ENCODE measurements at regions not wholly inside any gene's neighbourhood (a gene's known extent, or its start where the extent isn't known, plus 50 kb on each side); places are given as distances from the start of the nearest gene placed in this dataset.

DNA sequence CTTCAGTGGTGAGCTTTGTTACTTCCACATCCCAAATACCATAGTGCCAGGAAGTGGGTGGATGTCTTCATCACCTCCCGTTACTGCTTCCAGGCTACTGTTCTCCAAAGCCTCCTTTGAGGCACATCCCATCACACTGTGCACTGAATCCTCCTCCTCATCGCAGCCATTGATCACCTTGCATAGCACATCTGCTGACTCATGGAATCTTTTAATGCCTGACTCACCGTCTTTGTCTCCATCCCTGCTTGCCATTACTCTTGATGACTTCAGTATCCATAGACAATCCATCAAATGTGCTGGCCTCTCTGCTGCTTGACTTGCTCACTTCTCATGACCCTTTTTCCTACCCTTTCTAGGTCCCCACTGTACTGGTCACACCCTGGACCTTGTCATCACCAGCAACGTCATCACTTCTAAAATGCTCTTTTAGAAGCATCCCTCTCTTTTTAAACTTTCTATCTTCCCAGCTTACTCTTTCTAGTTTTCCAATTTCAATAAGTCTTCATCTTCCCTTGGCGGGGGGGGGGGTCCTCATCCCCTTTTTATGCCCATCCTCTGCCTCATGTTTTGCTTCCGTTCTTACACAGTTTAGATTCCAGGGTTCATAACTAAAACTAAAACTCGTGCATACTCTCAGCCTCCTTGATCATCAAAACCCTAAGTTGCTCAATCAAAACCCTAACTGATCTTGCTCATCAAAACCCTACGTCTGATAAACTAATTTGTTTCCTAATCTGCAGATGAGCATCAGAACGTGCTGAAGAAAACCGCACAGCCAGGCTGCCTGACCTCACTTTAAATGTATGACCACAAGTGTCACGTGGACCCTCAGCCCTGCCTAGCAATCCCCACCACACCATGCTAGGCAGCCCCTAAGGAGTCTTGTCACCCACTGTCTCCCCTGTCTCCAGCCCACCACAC, 289.7 kb upstream of the ZFHX3 start:
- no peak for DNase-seq

GRCh38 chr16:73329358-73330286, 281.7 kb upstream of the ZFHX3 start:
- peak in 1 of 3 experiments; percentile 4 for DNase-seq

DNA sequence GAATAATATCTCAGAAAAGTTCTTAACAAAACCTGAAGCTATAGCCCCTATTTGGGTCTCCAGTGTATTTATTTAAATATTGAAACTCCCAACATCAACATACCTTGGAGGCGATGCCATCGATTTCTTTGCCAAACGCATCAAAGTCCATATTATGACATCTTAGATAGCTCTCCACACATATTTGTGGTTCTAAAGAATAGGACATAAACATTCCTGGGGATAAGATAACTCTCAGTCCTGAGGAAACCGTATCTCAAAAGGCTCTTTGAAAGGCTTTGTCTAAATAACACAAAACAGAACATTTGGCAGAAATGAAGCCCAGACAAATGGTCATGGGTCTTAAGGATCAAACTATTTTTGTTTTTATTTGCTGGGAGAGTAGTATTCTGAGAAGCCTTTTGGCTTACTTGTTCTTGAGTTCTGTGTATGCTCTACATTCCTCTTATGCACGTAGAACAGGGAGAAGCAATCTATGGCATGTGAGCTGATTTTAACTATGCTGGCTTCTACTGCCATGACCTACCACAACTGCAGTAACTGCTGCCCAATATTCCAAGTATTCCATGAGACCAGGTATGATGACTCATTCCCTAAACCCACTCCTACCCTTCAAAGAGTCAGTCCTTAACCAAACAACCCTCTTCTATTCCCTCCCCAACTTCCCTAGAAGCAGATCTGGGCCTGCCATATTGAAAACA, 279.0 kb upstream of the ZFHX3 start:
- DNase-seq = no peak

DNA sequence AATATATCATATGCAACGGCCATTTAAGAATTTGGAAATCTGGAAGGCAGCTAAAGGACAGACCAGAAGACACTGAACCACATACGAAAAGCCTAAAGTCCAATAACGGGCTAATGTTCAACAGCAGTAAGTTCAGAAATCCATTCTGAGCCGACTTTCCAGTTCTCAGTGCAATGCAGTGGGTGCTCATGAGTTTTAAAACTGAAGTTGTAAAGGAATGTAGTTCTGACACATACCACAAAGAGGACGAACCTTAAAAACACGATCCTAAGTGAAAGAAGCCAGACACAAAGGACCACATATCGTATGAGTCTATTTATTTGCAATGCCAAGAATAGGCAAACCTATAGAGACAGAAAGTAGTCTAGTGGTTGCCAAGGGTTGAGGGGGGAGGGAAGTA, 278.3 kb upstream of the ZFHX3 start:
- no peak for DNase-seq

DNA sequence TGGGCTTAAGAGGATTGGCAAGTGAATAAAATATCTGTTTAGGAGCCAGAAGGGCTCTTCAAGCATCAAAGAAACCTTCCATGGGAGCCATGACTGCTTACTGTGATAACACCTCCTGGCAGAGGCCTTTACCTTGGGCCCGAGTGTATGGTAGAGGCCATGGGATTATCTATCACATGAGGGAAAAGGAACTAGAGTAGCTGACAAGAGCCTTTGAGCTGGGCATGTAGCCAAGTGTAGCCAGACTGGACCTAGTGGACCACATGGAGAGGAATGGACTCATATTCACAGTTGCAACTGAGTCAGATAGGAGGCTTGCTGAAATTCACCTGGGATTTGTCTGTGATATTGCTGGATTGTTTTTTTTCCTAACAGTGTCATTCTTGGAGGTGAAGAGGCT, 276.0 kb upstream of the ZFHX3 start:
- DNase-seq = no peak

DNA sequence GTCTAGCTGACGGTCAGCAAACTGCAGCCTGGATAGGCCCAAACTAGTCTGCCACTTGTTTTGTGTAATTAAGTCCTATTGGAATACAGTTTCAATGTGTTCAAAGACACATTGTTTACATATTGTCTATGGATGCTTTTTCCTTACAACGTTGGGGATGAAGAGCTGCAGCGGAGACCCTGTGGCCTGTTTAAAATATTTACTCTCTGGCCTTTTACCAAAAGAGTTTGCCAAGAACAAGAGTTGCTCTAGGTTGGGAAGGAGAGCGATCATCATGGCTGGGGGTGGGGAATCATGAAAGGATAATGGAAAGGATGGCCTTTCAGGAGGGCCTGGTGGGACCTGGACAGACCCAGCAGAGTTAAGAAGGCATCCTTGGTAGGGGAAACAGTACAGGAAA, 274.9 kb upstream of the ZFHX3 start:
- DNase-seq = no peak

DNA sequence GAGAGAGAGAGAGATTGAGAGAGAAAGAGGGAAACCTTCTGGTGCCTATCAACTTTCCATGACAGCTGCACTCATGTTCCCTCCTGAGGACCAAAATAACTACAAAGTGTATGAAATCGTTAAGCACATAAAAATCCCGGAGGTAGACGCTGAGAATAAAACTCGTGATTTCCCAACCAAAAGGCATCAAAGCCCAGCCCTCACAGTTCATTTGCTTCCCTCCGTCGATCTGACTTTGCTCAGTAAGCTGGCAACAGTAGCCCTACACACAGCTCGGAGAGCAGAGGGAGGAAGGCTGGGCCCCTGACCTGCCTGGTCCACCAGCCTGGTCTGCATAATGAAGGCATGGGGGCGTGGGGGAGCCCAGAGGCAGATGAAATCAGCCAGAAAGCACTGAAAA, 273.9 kb upstream of the ZFHX3 start:
- no peak for DNase-seq

- peak in 2 of 3 experiments; percentile 33 to 77 for DNase-seq
These were observed 271.8 kb upstream of the ZFHX3 start for GRCh38 chr16:73319737-73320136.

GRCh38 chr16:73319261-73319660, 271.3 kb upstream of the ZFHX3 start:
- DNase-seq = no peak

DNA sequence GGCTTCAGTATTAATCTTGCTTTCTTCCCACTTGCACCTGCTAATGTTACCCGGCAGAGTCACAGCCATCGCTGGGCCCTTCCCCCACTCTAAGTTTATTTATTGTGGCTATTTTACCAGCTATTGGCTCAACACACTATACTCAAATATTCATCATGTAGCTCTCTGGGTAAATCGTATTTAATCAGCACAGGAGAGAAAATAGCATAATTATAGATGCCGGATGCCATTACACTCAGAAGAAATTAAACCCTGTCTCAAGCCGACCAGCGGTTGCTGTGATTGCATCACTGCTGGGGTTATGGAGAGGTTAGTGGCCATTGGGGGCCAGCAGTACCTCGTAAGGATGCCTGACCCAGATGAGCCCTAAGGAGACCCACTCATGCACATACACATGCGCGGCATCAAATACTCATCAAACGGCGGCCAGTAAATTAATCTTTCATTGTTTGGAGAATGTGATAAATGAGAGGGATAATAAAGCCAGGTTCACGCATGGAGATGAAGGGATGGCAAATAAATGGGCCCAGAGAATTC, 269.5 kb upstream of the ZFHX3 start:
- DNase-seq = peak in 1 of 3 experiments; percentile 40

- DNase-seq = no peak
These were observed 267.7 kb upstream of the ZFHX3 start for GRCh38 chr16:73315645-73316044.

DNA sequence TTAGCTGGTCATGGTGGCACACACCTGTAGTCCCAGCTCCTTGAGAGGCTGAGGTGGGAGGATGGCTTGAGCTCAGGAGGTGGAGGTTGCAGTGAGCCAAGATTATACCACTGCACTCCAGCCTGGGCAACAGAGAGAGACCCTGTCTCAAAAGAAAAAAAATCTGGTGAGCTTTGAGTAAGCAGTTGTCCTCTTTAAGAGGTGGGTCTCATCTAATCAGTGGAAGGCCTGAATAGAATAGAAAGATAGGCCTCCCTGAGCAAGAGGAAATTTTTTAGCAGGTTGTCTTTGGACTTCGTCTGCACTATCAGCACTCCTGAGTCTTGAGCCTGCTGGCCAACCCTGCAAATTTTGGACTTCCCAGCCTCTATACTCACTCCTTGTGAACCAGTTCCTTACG, 266.0 kb upstream of the ZFHX3 start:
- no peak for DNase-seq

DNA sequence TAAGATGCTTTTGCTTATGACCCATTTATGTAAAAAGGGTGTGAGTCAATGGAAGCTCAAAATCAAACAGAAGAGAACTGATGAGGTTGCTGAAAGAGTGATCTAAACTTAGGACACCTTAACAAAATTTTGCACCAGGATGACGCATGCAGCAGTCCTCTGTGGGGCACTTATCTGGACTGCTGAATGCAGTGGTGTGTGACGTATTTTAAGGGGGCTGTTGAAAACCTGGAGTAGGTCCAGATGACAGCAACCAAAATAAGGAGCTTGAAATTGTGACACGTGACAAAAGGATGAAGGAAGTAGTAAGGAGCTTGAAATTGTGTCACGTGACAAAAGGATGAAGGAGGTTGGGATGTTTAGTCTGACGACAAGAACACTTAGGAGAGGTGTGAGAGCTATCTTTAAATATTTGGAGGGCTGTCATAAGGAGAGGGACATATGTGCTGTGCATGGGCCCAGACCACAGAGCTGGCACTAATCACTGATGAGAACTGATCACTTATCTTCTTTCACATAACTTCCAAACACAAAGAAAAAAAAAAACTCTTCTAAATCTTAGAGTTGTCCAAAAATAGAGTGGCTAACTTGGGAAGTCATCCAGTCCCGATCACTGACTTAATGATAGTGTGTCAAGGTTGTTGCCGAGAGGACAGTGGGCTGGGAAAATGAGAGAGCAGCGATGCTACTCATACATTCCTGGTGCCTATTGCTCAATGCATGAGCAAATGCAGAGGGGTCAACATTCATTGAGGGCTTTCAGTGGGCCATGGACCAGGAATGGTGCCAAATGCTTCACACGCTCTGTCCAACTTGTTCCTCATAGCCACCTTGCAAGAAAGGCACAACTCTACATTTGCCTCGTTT, 264.2 kb upstream of the ZFHX3 start:
- DNase-seq = no peak

GRCh38 chr16:73308771-73309170, 260.8 kb upstream of the ZFHX3 start:
- no peak for DNase-seq

DNA sequence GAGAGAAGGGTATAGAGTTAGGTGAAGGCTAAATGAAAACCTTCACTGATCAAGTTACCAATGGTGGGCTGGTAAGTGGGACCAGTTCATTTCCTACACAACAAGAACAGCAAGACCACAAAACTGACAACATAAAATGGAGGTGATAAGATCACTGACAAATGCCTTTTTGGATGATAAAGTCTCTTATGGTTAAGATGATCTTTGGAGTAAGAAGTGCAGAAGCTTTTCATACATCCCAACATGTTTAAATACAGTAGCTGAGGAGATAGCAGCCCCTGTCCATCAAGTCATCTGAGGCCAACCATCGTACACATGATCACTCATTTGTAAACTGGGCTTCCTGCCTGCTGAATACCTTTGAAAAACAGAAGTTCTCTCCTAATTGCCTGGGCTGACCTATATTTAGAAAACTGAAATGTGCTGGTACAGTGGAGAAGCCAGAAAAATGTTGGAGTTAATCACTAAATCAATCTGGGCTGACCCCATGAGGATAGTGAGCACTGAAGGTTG, 259.0 kb upstream of the ZFHX3 start:
- DNase-seq = no peak

GRCh38 chr16:73304008-73304774, 256.3 kb upstream of the ZFHX3 start:
- no peak for DNase-seq

GRCh38 chr16:73302942-73303341, 255.0 kb upstream of the ZFHX3 start:
- DNase-seq = no peak

GRCh38 chr16:73301984-73302383, 254.1 kb upstream of the ZFHX3 start:
- no peak for DNase-seq

DNA sequence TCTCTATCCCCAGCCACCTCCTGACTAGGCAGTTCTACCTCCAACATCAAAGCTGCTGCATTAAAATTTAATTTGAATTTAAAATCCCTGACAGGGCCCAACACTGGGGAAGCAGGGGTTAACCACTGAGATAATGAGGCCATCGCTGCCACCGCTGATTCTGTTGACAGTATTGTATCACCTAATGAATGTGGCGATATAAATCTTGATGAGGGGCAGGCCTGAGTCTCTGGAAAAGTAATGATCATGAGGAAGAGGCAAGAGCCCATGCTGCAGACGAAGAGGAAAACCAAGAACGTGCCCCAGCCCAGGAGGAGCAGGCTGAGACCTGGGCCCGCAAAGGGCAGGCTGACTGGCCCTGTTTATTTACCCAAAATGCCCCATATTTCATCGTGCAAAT, 251.4 kb upstream of the ZFHX3 start:
- DNase-seq = peak in 1 of 3 experiments; percentile 22

- DNase-seq = no peak
These were observed 250.6 kb upstream of the ZFHX3 start for GRCh38 chr16:73298562-73298961.

- no peak for DNase-seq
These were observed 242.3 kb upstream of the ZFHX3 start for GRCh38 chr16:73290258-73290657.

Measured in NCI-H1417 (cell line).